ENCODE measurements at regions not wholly inside any gene's neighbourhood (a gene's known extent, or its start where the extent isn't known, plus 50 kb on each side); places are given as distances from the start of the nearest gene placed in this dataset.

- no peaks in the 10 kb centered on the region for H3K27me3 ChIP-seq (ENCODE audit: insufficient read depth, low read length)
- H3K4me1 ChIP-seq (ENCODE audit: insufficient read depth, low read length), result peaks cover 61% of the 10 kb centered on the region
- peak overlapping the region; percentile 76 for H3K27ac ChIP-seq (ENCODE audit: low read depth, low read length)
- H3K4me3 ChIP-seq (ENCODE audit: insufficient read depth, low read length), result no peak overlapping the region
- H4K20me1 ChIP-seq (ENCODE audit: insufficient read depth, low read length), result no peaks in the 10 kb centered on the region
- no peaks in the 10 kb centered on the region for H3K36me3 ChIP-seq (ENCODE audit: insufficient read depth, low read length)
- peak; percentile 48 for DNase-seq (ENCODE audit: insufficient read length, low spot score, missing footprints)
- H3K4me2 ChIP-seq (ENCODE audit: insufficient read depth, low read length), result peak overlapping the region; percentile 15
- no peaks in the 10 kb centered on the region for H3K9me3 ChIP-seq (ENCODE audit: low read depth, low read length)
- TF ChIP-seq CTCF (IDR thresholded peaks at IDR 0.05; ENCODE audit: extremely low read depth, low read depth, low read length), result no peak
- no peak overlapping the region for H2AFZ ChIP-seq (ENCODE audit: low read length)
- no peaks in the 10 kb centered on the region for H3K79me2 ChIP-seq (ENCODE audit: insufficient read depth, low read length)
Observed at GRCh38 chr9:110028271-110028670, 179.7 kb downstream of the C9orf152 start.

DNA sequence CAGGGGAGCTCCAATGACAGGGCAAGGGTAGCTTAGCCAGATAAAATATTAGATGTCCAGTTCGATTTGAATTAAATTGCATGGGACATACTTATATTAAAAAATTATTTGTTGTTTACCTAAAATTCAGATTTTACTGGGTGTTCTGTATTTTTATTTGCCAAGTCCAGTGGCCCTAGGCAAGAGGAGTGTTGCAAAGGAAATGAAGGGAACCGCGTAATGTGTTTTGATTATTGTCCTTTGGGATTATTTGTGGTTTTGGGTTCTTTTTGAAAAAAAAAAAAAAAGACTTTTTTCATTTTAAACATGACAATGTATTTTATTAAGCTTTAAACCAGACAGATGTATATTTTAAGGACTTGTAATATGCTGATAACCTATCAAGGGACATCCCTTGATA, 179.3 kb downstream of the C9orf152 start:
- peak overlapping the region; percentile 76 for H3K27ac ChIP-seq (ENCODE audit: low read depth, low read length)
- H2AFZ ChIP-seq (ENCODE audit: low read length), result no peak overlapping the region
- no peaks in the 10 kb centered on the region for H3K79me2 ChIP-seq (ENCODE audit: insufficient read depth, low read length)
- H3K9me3 ChIP-seq (ENCODE audit: low read depth, low read length), result no peaks in the 10 kb centered on the region
- H4K20me1 ChIP-seq (ENCODE audit: insufficient read depth, low read length), result no peaks in the 10 kb centered on the region
- no peak for DNase-seq (ENCODE audit: insufficient read length, low spot score, missing footprints)
- peak overlapping the region; percentile 15 for H3K4me2 ChIP-seq (ENCODE audit: insufficient read depth, low read length)
- H3K4me3 ChIP-seq (ENCODE audit: insufficient read depth, low read length), result no peak overlapping the region
- H3K27me3 ChIP-seq (ENCODE audit: insufficient read depth, low read length), result no peaks in the 10 kb centered on the region
- H3K36me3 ChIP-seq (ENCODE audit: insufficient read depth, low read length), result no peaks in the 10 kb centered on the region
- peaks cover 65% of the 10 kb centered on the region for H3K4me1 ChIP-seq (ENCODE audit: insufficient read depth, low read length)
- TF ChIP-seq CTCF (IDR thresholded peaks at IDR 0.05; ENCODE audit: extremely low read depth, low read depth, low read length), result no peak

DNA sequence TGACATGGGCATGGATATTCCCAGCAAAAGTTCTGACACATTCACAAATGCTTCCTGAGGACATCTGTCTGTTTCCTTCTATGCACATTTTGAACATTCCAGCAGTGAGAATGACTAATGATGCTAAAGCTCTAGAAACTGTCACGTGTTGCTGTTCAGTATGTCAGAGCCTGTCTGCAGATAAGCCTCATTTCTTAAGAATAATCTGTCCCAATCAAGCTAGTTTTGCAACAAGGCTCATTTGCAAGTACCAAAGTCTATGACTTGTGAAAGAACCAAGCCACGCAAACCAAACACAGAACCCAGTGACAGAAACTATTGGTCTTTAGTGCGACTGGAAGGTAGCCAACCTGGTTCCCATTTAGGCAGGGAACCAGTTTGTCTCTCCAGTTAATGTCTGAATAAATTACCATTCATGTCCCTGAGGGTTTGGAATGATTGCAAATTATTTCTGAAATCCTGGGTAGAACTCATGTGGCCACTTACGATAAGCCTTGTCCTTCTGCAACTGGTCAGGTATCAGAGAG, 178.5 kb downstream of the C9orf152 start:
- TF ChIP-seq CTCF (IDR thresholded peaks at IDR 0.05; ENCODE audit: extremely low read depth, low read depth, low read length), result no peak
- Histone ChIP-seq H3K4me1 (ENCODE audit: insufficient read depth, low read length) (peaks cover 69% of the 10 kb centered on the region), H3K27me3 (ENCODE audit: insufficient read depth, low read length) (no peaks in the 10 kb centered on the region), H3K4me3 (ENCODE audit: insufficient read depth, low read length) (no peak overlapping the region), H3K36me3 (ENCODE audit: insufficient read depth, low read length) (no peaks in the 10 kb centered on the region), H2AFZ (ENCODE audit: low read length) (no peak overlapping the region), H4K20me1 (ENCODE audit: insufficient read depth, low read length) (no peaks in the 10 kb centered on the region), H3K9me3 (ENCODE audit: low read depth, low read length) (no peaks in the 10 kb centered on the region), H3K27ac (ENCODE audit: low read depth, low read length) (peak overlapping the region; percentile 76), H3K79me2 (ENCODE audit: insufficient read depth, low read length) (no peaks in the 10 kb centered on the region), H3K4me2 (ENCODE audit: insufficient read depth, low read length) (peak overlapping the region; percentile 33)
- no peak for DNase-seq (ENCODE audit: insufficient read length, low spot score, missing footprints)

DNA sequence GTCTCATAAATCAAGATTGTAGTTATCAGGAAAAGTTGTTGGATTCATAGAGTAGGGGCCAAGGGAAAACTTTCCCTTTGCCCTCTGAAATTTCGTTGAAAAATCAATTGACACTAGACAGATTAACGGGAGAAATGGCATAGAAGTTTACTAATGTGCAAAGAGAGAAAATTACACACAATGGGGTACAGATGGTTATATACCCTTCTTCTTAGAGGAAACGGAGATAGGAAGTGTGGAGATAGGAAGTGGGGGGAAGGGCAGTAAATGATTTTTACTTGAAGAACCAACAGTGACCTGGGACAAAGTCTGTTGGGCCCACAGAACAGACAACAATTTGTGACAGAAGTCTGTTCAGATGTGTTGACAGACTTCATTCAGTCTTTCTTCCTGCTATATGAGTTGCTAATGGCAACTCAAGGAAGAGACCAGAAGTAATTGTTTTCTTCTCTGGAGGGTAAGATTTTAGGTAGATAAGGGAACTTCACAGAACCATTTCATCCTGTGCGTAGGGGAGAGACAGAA, 177.9 kb downstream of the C9orf152 start:
- TF ChIP-seq CTCF (IDR thresholded peaks at IDR 0.05; ENCODE audit: extremely low read depth, low read depth, low read length), result no peak
- H3K4me1 ChIP-seq (ENCODE audit: insufficient read depth, low read length), result peaks cover 69% of the 10 kb centered on the region
- no peaks in the 10 kb centered on the region for H3K36me3 ChIP-seq (ENCODE audit: insufficient read depth, low read length)
- no peak overlapping the region for H3K4me3 ChIP-seq (ENCODE audit: insufficient read depth, low read length)
- no peaks in the 10 kb centered on the region for H3K9me3 ChIP-seq (ENCODE audit: low read depth, low read length)
- H2AFZ ChIP-seq (ENCODE audit: low read length), result no peak overlapping the region
- no peaks in the 10 kb centered on the region for H4K20me1 ChIP-seq (ENCODE audit: insufficient read depth, low read length)
- no peak for DNase-seq (ENCODE audit: insufficient read length, low spot score, missing footprints)
- H3K27me3 ChIP-seq (ENCODE audit: insufficient read depth, low read length), result no peaks in the 10 kb centered on the region
- peak overlapping the region; percentile 33 for H3K4me2 ChIP-seq (ENCODE audit: insufficient read depth, low read length)
- peak overlapping the region; percentile 76 for H3K27ac ChIP-seq (ENCODE audit: low read depth, low read length)
- no peaks in the 10 kb centered on the region for H3K79me2 ChIP-seq (ENCODE audit: insufficient read depth, low read length)
